ENCODE measurements at regions not wholly inside any gene's neighbourhood (a gene's known extent, or its start where the extent isn't known, plus 50 kb on each side); places are given as distances from the start of the nearest gene placed in this dataset.
A peak's percentile ranks its signal among the peaks of the same experiment; 100 is the strongest.

DNA sequence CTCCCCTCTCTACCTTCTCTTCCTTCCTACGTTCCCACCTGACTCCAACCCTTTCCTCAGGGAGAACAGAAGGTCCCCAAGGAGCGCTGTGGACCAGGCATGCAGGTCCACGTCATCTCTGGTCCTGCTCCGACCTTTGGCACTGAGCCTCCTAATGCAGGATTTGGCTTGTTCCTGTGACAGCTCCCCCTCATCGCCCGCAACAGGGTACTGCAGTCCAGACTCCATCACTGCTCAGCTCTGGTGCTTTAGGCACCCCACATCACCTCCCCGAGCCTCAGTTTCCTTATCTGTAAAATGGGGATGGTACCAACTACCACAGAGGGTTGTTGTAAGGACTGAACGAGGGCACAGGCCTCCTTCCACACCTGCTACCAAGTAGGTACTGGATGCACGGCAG lies 54.6 kb downstream of the FHIP2A start:
- H3K36me3 ChIP-seq (ENCODE audit: control insufficient read depth in 2 of 4, insufficient read depth in 4 of 4, low read length in 3 of 4) = no peaks in the 10 kb centered on the region
- 0 out of 2 replicates have a peak overlapping the region, but pooled peaks have one; percentile 34 for H2BK20ac ChIP-seq (ENCODE audit: low read length)
- peak overlapping the region; percentile 32 for H3K4ac ChIP-seq (replicated peaks; ENCODE audit: insufficient read length, low read depth, low read length)
- no peak overlapping the region for H3K27ac ChIP-seq (ENCODE audit: low read depth, low read length)
- FAIRE-seq (no peak), DNase-seq (ENCODE audit: low read depth in 1 of 2, low spot score in 2 of 2) (no peak)
- H4K5ac ChIP-seq (ENCODE audit: insufficient read length, low read depth, low read length) = no peak overlapping the region
- no peak overlapping the region for H2AFZ ChIP-seq (ENCODE audit: low read length)
- no peaks in the 10 kb centered on the region for H3K23me2 ChIP-seq (ENCODE audit: low read depth, low read length)
- H3K9me3 ChIP-seq (ENCODE audit: insufficient read depth in 2 of 2, low read depth in 1 of 2, low read length in 1 of 2) = no peaks in the 10 kb centered on the region
- H3K4me3 ChIP-seq (ENCODE audit: extremely low read depth in 1 of 4, insufficient read depth in 2 of 4, low read depth in 3 of 4, low read length in 4 of 4) = no peak overlapping the region
- ChIA-PET POLR2A (ENCODE audit: partially characterized antibody) (interaction anchor here (0.6 to 1.5 kb wide), 2 partner anchors 8 to 10 kb away, joined by 3 to 5 read pairs; no protein-coding TSS in a partner anchor), CTCF (ENCODE audit: partially characterized antibody) (interaction anchor here (0.9 to 10.5 kb wide), 33 partner anchors 8 to 259 kb away, joined by 3 to 96 read pairs (median 7); partner anchors contain the start of genes FHIP2A and TRUB1)
- no peaks in the 10 kb centered on the region for H3K79me2 ChIP-seq (ENCODE audit: control insufficient read depth in 1 of 2, insufficient read depth in 2 of 2, low read length in 2 of 2)
- H2BK12ac ChIP-seq (ENCODE audit: low read depth, low read length) = 0 out of 2 replicates have a peak overlapping the region, but pooled peaks have one; percentile 7
- H3K27me3 ChIP-seq (replicated peaks in 1 of 4; ENCODE audit: control insufficient read depth in 3 of 4, extremely low read depth in 1 of 4, insufficient read depth in 3 of 4, low read length in 3 of 4) = no peaks in the 10 kb centered on the region
- no peak overlapping the region for H3K56ac ChIP-seq (replicated peaks; ENCODE audit: insufficient read length, low read depth, low read length)
- 0 out of 2 replicates have a peak overlapping the region, but pooled peaks have one; percentile 11 for H4K8ac ChIP-seq (ENCODE audit: extremely low read depth, insufficient read depth, low read length)
- no peak overlapping the region for H3K4me2 ChIP-seq (ENCODE audit: insufficient read depth in 1 of 2, low read depth in 2 of 2, low read length in 2 of 2)
- no peak overlapping the region for H3K9ac ChIP-seq (replicated peaks in 1 of 4; ENCODE audit: extremely low read depth in 1 of 4, low read depth in 3 of 4, low read length in 3 of 4)
- no peak overlapping the region for H3K18ac ChIP-seq (ENCODE audit: extremely low read depth, low read length)
- H4K20me1 ChIP-seq (replicated peaks in 1 of 2; ENCODE audit: control insufficient read depth in 1 of 2, insufficient read depth in 2 of 2, low read length in 2 of 2) = no peaks in the 10 kb centered on the region
- H4K91ac ChIP-seq (replicated peaks; ENCODE audit: insufficient read length, low read length) = no peak overlapping the region
- peaks cover under 1 to 8% (median 3%) of the 10 kb centered on the region in 4 experiments; a peak in 4 of 7 replicates for H3K4me1 ChIP-seq (replicated peaks in 1 of 4; ENCODE audit: control insufficient read depth in 3 of 4, insufficient read depth in 4 of 4, low read length in 3 of 4)
- H2AK5ac ChIP-seq (ENCODE audit: low read depth, low read length) = peak overlapping the region; percentile 67; the same call in 1 of the 2 replicates
- H2BK120ac ChIP-seq (replicated peaks; ENCODE audit: low read depth, low read length) = no peak overlapping the region
- WGBS, 2 experiments (ENCODE audit: extremely low coverage in 1 of 2, insufficient coverage in 1 of 2, insufficient read length in 1 of 2, insufficient replicate concordance in 2 of 2, low coverage in 1 of 2, low lambda C conversion rate in 2 of 2, missing lambda C conversion rate in 1 of 2) = 90% methylated on average over 9 of the region's 9 CpGs; no CpG with 5 or more reads in 1 of the 2 experiments
- no peak overlapping the region for H2BK15ac ChIP-seq (ENCODE audit: low read length)
- no peak overlapping the region for H3K14ac ChIP-seq (ENCODE audit: insufficient read length)
- no peak overlapping the region for H3K23ac ChIP-seq (ENCODE audit: insufficient read length)
- H3K79me1 ChIP-seq (ENCODE audit: low read depth, low read length) = no peaks in the 10 kb centered on the region
- no peak overlapping the region for H2BK5ac ChIP-seq (ENCODE audit: low read depth, low read length)
- no peak for TF ChIP-seq CTBP2 (IDR thresholded peaks at IDR 0.05; ENCODE audit: borderline replicate concordance, insufficient read depth, insufficient read length, low read length)
